Naive B cell (primary cell): ENCODE measurements at regions not wholly inside any gene's neighbourhood (a gene's known extent, or its start where the extent isn't known, plus 50 kb on each side); places are given as distances from the start of the nearest gene placed in this dataset.
A peak's percentile ranks its signal among the peaks of the same experiment; 100 is the strongest.
"Not testable (repeated sequence)": the region's sequence is repeated elsewhere in the genome, so short reads cannot be mapped to it uniquely, and the experiment has no call there.

Source experiments
- ATAC-seq, 2 donors: fragments of 150-1000 bp; cut with Tn5 transposase; 2 replicates each; pipeline ENCODE4 v1.10.0; 2021; ENCODE audit warnings: low read depth in 2 of 2, mild to moderate bottlenecking in 2 of 2, moderate library complexity in 2 of 2
- DNase-seq: peaks from one replicate; pipeline ENCODE4 v3.0.0; 2022
- H3K27ac Mint-ChIP-seq, 6 donors: one replicate each; pipeline ENCODE4 v1.8.0; 2020 to 2022; ENCODE audit warnings: mild to moderate bottlenecking in 6 of 6, mixed read lengths in 6 of 6, moderate library complexity in 5 of 6, inconsistent platforms in 2 of 6
- H3K27me3 Mint-ChIP-seq, 3 donors: one replicate each; pipeline ENCODE4 v1.8.0; 2021 to 2022; ENCODE audit warnings: mixed read lengths in 3 of 3, mild to moderate bottlenecking in 1 of 3
- H3K36me3 Mint-ChIP-seq, 2 donors: one replicate each; pipeline ENCODE4 v1.8.0; 2020 to 2022; ENCODE audit warnings: mixed read lengths in 2 of 2, inconsistent platforms in 1 of 2, mild to moderate bottlenecking in 1 of 2
- H3K4me1 Mint-ChIP-seq, 3 donors: one replicate each; pipeline ENCODE4 v1.8.0; 2020 to 2022; ENCODE audit warnings: mixed read lengths in 3 of 3, inconsistent platforms in 1 of 3, mild to moderate bottlenecking in 1 of 3, moderate library complexity in 1 of 3
- H3K4me3 Mint-ChIP-seq, 8 donors: one replicate each; pipeline ENCODE4 v1.8.0; 2020 to 2022; ENCODE audit warnings: mild to moderate bottlenecking in 8 of 8, mixed read lengths in 8 of 8, moderate library complexity in 8 of 8, inconsistent platforms in 2 of 8
- H3K9me3 Mint-ChIP-seq, 7 donors: one replicate each; pipeline ENCODE4 v1.8.0; 2020 to 2022; ENCODE audit warnings: mixed read lengths in 7 of 7, mild to moderate bottlenecking in 5 of 7, inconsistent platforms in 2 of 7, moderate library complexity in 1 of 7

DNA sequence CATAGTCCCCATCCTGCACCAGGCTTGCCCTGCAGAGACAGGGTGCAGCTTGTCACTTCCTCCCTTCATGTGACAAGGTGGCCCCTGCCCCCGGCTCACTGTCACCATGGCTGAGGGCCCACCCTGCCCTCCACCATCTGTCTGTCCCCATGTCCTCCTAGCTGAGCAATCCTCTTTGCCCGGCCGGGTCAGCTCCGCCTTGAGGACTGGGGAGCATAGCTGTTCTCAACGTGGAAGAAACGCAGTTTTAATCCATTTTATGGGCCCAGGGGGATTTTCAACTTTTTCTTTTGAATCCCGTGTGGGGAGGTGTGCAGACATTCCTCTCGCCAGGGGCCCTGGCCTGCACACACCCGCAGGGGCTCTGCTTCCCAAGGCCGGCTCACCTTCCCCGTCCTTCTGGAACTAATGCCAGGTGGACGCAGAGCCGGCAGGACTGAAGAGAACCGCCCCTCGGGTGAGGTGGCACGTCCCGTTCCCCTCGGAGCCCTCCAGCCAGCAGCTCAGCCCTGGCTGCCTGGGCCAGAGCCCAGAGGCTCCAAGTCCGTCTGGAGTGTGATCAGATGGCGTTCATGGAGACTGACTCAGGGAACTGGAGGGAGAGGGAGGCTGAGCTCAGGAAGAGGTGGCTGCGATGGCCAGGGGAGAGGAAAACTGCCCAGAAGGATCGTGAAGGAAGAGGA is 1108.7 kb downstream of the BRD1 start:
- ATAC-seq: no peak
- Mint-ChIP-seq H3K4me1 (no peaks in the 10 kb centered on the region), H3K4me3 (no peak overlapping the region), H3K27me3 (peaks cover 0 to 15% (median 7%) of the 10 kb centered on the region in 3 donors), H3K9me3 (peaks cover 8 to 15% (median 13%) of the 10 kb centered on the region in 7 donors), H3K36me3 (no peaks in the 10 kb centered on the region), H3K27ac (no peak overlapping the region)
- no peak for DNase-seq

DNA sequence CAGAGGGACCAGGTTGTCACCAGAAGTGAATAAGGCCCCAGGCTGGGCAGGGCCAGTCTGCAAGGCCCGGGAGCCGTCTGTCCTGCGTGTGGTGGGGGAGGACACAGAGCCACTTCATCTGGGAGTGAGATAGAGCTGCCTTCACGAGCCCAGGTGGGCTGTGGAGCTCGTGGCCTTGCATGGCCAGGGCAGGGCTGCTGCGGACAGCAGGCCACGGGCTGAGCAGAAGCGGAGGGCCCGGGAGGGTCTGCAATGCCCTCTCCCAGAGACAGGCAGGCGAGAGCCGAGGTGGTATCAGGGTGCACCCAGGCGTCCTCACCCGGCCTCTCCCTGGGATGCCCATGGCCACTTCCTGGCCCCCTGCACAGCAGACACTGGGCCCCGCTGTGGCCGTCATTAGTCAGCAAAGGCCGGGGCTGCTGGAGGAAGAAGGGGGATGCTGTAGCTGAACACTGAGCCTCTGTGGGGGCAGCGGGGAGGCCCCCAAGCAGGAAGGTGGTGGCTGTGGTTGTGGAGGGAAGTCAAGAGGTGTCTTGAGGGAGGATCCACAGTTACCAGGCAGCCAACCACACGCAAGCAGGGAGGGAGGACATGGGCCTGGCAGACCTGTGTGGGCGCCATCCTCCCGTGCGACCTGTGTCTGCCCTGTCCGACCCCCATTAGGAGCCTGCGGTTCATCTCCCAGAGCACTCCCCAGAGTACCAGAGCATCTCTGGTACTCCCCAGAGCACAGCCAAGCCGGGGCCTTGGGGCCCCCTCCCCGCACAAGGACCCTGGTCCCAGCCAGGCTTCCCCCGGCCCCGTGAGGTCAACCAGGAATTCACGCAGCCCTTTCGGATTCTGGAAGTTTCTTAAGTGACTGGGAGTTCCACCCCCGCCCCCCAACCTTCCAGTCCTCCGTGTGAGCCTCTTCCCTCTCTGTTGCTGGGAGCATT is 1109.5 kb downstream of the BRD1 start:
- no peak overlapping the region for H3K27ac Mint-ChIP-seq
- no peak for ATAC-seq
- H3K4me1 Mint-ChIP-seq: no peaks in the 10 kb centered on the region
- H3K4me3 Mint-ChIP-seq: no peak overlapping the region
- H3K9me3 Mint-ChIP-seq: peaks cover 8 to 15% (median 13%) of the 10 kb centered on the region in 7 donors
- no peaks in the 10 kb centered on the region for H3K36me3 Mint-ChIP-seq
- peaks cover 0 to 15% (median 7%) of the 10 kb centered on the region in 3 donors for H3K27me3 Mint-ChIP-seq
- DNase-seq: no peak

DNA sequence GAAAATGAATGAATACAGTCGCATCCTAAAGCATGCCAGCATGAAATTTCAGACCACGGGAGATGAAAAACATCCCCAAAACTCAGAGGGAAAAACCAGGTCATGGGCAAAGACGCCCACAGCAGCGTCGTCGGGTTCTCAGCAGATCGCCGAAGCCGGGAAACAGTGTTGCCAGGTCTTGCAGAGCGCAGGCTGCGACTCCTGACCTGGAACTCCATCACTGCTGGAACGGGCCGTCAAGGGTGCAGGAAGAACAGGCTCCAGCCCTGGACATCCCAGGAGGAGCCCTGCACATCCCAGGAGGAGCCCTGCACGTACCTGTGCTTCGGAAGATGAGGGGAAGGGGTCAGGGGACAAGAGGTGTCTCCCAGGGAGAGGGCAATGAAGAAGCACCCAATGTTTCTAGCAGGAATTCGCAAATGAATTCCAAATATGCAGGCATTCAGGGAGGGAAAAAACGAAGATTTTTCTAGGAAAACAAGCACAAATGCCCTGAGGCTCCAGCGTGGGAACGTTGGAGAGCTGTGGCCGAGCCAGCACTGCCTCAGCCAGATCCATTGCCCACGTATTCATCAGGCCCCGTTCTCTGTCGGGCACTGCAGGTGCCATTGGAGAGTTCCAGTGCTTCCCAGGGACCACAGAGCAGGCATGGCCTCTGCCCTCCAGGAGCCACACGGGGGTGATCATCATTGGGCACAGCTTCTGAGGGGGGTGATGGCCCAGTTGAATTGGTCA is 1110.4 kb downstream of the BRD1 start:
- H3K9me3 Mint-ChIP-seq: peaks cover 8 to 15% (median 13%) of the 10 kb centered on the region in 7 donors
- H3K4me3 Mint-ChIP-seq: no peak overlapping the region
- no peaks in the 10 kb centered on the region for H3K4me1 Mint-ChIP-seq
- H3K27me3 Mint-ChIP-seq: peaks cover 0 to 13% (median 7%) of the 10 kb centered on the region in 3 donors
- H3K36me3 Mint-ChIP-seq: no peaks in the 10 kb centered on the region
- DNase-seq: no peak
- ATAC-seq: no peak
- no peak overlapping the region for H3K27ac Mint-ChIP-seq

DNA sequence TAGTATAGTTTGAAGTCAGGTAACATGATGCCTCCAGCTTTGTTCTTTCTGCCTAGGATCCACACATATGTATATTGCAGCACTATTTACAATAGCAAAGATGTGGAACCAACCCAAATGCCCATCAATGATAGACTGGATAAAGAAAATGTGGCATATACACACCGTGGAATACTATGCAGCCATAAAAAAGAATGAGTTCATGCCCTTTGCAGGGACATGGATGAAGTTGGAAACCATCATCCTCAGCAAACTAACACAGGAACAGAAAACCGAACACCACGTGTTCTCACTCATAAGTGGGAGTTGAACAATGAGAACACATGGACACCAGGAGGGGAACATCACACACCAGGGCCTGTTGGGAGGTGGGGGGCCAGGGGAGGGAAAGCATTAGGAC is 1111.5 kb downstream of the BRD1 start:
- H3K27ac Mint-ChIP-seq, ATAC-seq, H3K4me3 Mint-ChIP-seq, H3K4me1 Mint-ChIP-seq, DNase-seq, H3K36me3 Mint-ChIP-seq: not testable (repeated sequence)
- Mint-ChIP-seq H3K27me3 (peaks cover 0 to 11% (median 7%) of the 10 kb centered on the region in 3 donors), H3K9me3 (peaks cover 8 to 12% (median 11%) of the 10 kb centered on the region in 7 donors)

DNA sequence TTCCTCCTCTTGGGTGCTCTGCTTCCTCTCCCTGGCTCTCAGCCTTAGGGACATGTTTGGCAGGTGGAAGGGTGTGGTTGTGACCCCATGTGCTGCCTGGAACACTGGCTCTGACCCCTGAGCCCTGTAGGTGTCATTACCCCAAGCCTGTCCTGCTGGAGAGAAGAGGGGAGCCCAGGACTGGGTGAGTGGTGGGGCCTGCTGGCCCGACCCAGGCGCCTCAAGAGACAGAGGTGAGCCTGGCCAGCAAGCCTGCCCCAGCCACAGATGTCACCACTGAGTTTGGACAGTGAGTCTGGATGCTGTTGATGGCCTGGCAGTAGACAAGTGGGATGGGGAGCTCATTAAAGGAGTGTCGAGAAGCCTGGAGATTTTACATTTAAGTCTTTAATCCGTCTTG is 1112.2 kb downstream of the BRD1 start:
- H3K4me1 Mint-ChIP-seq: no peaks in the 10 kb centered on the region
- no peaks in the 10 kb centered on the region for H3K36me3 Mint-ChIP-seq
- no peak for ATAC-seq
- peaks cover 0 to 11% (median 7%) of the 10 kb centered on the region in 3 donors for H3K27me3 Mint-ChIP-seq
- H3K4me3 Mint-ChIP-seq: no peak overlapping the region
- no peak for DNase-seq
- H3K27ac Mint-ChIP-seq: peak overlapping the region in 1 of 6 donors; percentile 30
- H3K9me3 Mint-ChIP-seq: peaks cover 8 to 12% (median 11%) of the 10 kb centered on the region in 7 donors

DNA sequence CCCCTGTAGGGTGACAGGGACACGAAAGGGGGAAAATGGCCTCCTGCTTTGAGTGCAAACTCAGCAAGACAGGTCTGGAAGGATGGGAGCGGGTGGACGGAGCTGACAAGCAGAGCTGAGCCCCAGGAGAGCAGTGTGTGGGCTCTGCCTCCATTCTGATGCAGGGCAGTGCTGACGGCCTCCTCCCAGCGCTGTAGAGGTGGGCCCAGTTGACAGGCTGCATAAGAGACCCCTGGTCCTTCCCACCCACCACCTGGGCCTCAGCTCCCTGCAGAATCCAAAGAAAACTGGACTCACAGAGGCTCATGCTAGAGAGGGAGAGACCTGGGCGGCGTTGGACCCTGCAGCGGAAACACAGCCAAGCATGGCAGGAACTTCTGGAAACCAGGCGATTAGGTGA is 1113.4 kb downstream of the BRD1 start:
- Mint-ChIP-seq H3K27me3 (peaks cover 0 to 11% (median 7%) of the 10 kb centered on the region in 3 donors), H3K36me3 (no peaks in the 10 kb centered on the region), H3K4me3 (no peak overlapping the region), H3K4me1 (no peaks in the 10 kb centered on the region), H3K9me3 (peaks cover 8 to 12% (median 11%) of the 10 kb centered on the region in 7 donors), H3K27ac (peak overlapping the region in 1 of 6 donors; percentile 44)
- no peak for ATAC-seq
- DNase-seq: no peak

DNA sequence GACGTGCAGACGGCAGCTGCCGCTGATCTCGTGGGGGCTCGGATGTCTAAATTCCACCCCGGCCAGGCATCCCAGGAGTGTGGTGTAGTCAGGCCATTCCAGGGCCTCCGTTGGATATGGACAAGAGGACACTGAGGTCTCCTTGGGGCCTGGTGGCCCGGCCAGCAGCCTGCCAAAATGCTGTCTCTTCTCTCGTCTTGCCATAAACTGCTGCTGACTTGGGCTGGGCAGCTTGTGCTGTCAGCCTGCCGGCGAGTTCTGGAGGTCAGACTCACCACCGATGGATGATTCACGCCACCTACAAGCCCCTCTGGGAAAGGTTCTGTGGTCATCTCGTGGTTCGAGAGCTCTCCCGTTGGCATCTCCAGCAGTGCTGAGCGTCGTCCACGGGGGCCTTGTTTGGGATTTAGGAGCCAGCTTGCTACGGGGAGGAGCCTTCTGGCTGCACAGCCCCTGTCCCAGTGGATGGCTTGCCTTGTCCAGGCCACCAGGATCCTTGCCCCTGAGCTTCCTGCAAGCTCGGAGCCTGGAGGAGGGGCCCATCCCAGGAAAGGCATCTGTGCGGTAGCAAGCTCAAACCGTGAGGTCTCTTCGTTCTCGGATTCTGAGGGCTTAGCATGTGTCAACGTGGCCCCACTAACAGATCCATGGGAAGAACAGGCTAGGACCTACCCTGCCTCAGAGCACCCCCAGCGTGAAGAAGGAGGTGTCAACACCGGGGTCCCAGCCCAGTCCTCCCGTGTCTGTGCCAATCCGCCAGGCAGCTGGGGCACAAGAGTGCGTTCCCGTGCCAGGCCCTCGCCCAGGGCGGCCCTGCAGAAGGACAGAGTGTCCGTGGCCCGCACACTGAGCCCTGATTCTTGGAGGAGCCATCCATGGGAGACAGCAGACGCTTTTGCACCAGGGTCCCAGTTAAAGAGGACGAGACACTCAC is 1114.1 kb downstream of the BRD1 start:
- H3K27ac Mint-ChIP-seq: no peak overlapping the region
- H3K4me1 Mint-ChIP-seq: no peaks in the 10 kb centered on the region
- H3K36me3 Mint-ChIP-seq: no peaks in the 10 kb centered on the region
- H3K4me3 Mint-ChIP-seq: no peak overlapping the region
- H3K9me3 Mint-ChIP-seq: peaks cover 8 to 12% (median 11%) of the 10 kb centered on the region in 7 donors
- ATAC-seq (no peak), DNase-seq (no peak)
- H3K27me3 Mint-ChIP-seq: peaks cover 0 to 11% (median 7%) of the 10 kb centered on the region in 3 donors

DNA sequence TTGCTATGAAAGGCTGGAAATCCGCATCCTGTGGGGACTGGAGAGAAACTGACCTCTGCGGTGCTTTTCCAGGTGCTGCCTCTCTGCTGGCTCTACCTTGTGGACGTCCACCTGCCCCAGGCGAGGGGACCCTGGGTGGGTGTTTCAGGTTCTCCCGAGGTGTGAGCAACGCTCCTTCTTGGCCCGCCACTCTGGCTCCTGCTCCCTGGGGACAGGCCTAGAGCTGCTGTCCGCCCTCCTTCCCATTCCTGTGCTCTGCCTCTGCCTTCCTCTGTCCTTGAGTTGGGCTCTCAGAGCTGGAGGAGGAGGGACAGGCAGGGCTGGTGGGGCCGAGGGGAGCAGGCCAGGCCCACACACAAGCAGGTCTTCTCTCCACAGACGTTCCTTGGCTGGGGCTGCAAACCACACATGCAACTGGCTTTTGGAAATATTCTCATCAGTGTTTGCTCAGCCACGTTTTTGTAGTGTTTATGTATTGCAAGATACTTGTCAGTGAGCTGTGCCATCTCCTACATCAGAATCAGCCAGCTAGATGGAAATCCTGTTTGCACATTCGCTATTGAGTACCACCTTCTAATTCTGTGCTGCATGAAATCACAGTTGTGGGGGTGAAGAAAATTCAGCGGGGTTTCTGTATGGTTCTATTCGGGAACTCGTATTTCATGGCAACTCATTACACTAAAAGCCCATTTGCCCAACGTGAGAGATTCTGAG is 1115.0 kb downstream of the BRD1 start:
- Mint-ChIP-seq H3K27ac (no peak overlapping the region), H3K4me1 (no peaks in the 10 kb centered on the region), H3K27me3 (peaks cover 0 to 11% (median 5%) of the 10 kb centered on the region in 3 donors), H3K4me3 (no peak overlapping the region), H3K36me3 (no peaks in the 10 kb centered on the region), H3K9me3 (peaks cover 8 to 12% (median 11%) of the 10 kb centered on the region in 7 donors)
- ATAC-seq: no peak
- no peak for DNase-seq

DNA sequence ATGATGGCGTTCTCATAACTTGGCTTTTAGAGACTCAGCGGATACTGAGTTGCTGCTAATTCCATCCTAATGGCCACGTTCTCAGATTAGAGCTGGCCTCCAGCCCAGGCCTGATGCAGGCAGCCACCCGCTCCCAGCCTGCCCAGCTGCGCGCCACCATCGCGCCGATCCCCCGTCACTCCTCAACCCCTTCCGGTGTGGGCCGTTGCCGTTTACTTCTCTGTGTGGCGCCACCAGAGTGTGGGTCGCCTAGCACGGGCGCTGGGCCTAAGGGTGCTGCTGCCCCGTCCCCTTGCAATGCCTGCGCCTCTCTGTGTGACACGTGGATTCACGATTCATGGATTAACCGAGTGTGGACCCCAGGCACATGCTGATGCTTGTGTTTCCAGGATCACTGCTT is 1116.0 kb downstream of the BRD1 start:
- DNase-seq (no peak), ATAC-seq (no peak)
- H3K4me3 Mint-ChIP-seq: no peak overlapping the region
- no peak overlapping the region for H3K27ac Mint-ChIP-seq
- H3K9me3 Mint-ChIP-seq: peaks cover 8 to 12% (median 10%) of the 10 kb centered on the region in 7 donors
- peaks cover 0 to 8% (median 0%) of the 10 kb centered on the region in 3 donors for H3K27me3 Mint-ChIP-seq
- no peaks in the 10 kb centered on the region for H3K36me3 Mint-ChIP-seq
- H3K4me1 Mint-ChIP-seq: no peaks in the 10 kb centered on the region

DNA sequence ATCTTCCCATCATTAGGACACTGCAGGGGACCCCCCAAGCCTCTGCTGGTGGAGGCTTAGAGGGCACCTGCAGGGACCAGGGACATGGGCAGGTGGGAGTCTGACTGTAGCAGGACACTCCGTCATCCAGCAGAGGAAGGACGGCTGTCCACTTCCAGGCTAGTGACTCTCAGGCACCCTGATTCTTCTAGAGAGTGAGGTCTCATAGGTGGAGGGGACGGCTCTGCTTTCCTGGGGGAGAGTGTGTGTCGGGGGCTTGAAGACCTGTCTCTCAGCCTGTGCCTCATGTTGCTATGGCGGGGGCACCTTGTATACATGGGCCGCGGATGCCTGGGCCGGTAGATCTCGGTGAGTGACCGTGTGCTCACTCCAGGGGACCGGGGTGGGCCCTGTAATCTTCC is 1116.6 kb downstream of the BRD1 start:
- peaks cover 5 to 9% (median 7%) of the 10 kb centered on the region in 7 donors for H3K9me3 Mint-ChIP-seq
- H3K4me3 Mint-ChIP-seq: no peak overlapping the region
- no peaks in the 10 kb centered on the region for H3K36me3 Mint-ChIP-seq
- DNase-seq: no peak
- H3K27me3 Mint-ChIP-seq: peaks cover 0 to 3% (median 0%) of the 10 kb centered on the region in 3 donors
- no peak for ATAC-seq
- H3K4me1 Mint-ChIP-seq: no peaks in the 10 kb centered on the region
- H3K27ac Mint-ChIP-seq: no peak overlapping the region

DNA sequence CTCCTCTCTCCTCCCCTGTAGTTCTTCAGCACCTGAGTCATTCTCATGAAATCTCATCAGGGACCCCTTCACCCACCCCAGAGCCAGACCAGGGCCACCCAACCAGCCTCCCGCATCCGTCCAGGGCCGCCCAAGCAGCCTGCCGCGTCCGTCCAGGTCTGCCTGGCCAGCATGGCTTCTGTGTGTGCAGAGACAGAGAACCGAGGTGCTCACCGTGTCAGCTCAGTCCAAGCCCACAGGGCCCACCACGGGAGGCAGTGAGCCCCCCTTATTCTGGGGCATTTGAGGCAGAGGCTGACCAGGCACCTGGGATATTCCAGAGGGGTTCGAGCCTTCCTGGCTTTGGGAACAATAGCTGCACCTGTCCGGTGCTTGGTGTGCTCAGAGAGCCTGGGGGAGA is 1117.3 kb downstream of the BRD1 start:
- no peaks in the 10 kb centered on the region for H3K27me3 Mint-ChIP-seq
- no peaks in the 10 kb centered on the region for H3K4me1 Mint-ChIP-seq
- H3K4me3 Mint-ChIP-seq: no peak overlapping the region
- H3K27ac Mint-ChIP-seq: peak overlapping the region in 1 of 6 donors; percentile 47
- H3K9me3 Mint-ChIP-seq: peaks cover 0 to 4% (median 2%) of the 10 kb centered on the region in 7 donors
- no peak for ATAC-seq
- no peak for DNase-seq
- H3K36me3 Mint-ChIP-seq: no peaks in the 10 kb centered on the region

DNA sequence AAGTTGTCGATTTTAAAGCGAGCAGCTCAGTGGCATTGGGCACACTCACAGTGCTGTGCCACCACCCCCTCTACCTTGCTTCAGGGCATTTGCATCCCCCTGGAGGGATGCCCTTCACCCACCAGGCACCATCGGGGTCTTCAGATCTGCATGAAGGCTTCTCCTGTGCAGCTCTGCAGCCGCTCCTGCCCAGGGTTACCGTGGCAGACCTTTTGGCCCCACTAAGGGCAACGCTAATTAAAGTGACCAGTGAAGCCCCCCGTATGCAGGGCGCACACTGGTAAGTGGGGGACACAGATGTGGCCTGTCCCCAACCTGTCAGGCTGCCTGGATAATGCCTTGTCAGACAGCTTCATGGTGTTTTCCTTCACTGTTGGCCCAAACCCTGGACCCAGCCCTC is 1117.7 kb downstream of the BRD1 start:
- ATAC-seq (no peak), DNase-seq (no peak)
- Mint-ChIP-seq H3K27ac (no peak overlapping the region), H3K27me3 (no peaks in the 10 kb centered on the region), H3K4me1 (no peaks in the 10 kb centered on the region), H3K4me3 (no peak overlapping the region), H3K9me3 (peaks cover 0 to 2% (median 1%) of the 10 kb centered on the region in 7 donors), H3K36me3 (no peaks in the 10 kb centered on the region)
